Right atrium auricular region (tissue), 2 donors: ENCODE measurements at regions not wholly inside any gene's neighbourhood (a gene's known extent, or its start where the extent isn't known, plus 50 kb on each side); places are given as distances from the start of the nearest gene placed in this dataset.

ENCODE experiments used
- DNase-seq: peaks from one replicate; pipeline ENCODE4 v3.0.0-alpha.2; 2019; ENCODE audit warnings: low spot score
- H3K27ac ChIP-seq, 2 donors: fragments of 200-600 bp; sonication (generic); 1 replicate in 1 of 2; 2 replicates in 1 of 2; pipeline ENCODE4 v1.5.1; 2016 to 2019
- H3K27me3 ChIP-seq, 2 donors: fragments of 200-600 bp; sonication (generic); one replicate each; pipeline versions ENCODE4 v1.5.1 to v1.6.0; 2017 to 2019
- H3K36me3 ChIP-seq: fragments of 200-600 bp; sonication (generic); one replicate; pipeline ENCODE4 v1.5.1; 2016
- H3K4me1 ChIP-seq, 2 donors: fragments of 200-600 bp; sonication (generic); one replicate each; pipeline versions ENCODE4 v1.5.1 to v1.6.0; 2017 to 2019
- H3K4me3 ChIP-seq, 2 donors: fragments of 200-600 bp; sonication (generic); 1 replicate in 1 of 2; 2 replicates in 1 of 2; pipeline ENCODE4 v1.5.1; 2017 to 2019; ENCODE audit warnings: mild to moderate bottlenecking in 1 of 2, moderate library complexity in 1 of 2
- H3K9me3 ChIP-seq, 2 donors: fragments of 200-600 bp; sonication (generic); one replicate each; pipeline ENCODE4 v1.5.1; 2019
- TF ChIP-seq, protein P1 (sequence below), 2 donors: fragments of 200-600 bp; sonication (generic); IDR thresholded peaks; one replicate each; pipeline ENCODE4 v1.5.1; 2019; ENCODE audit warnings: antibody characterized with exemption in 2 of 2

GRCh38 chr2:9681427-9681817 is 50.6 kb upstream of the YWHAQ start:
- Histone ChIP-seq H3K36me3 (no peaks in the 10 kb centered on the region), H3K27ac (no peak overlapping the region), H3K4me1 (no peaks in the 10 kb centered on the region), H3K4me3 (no peak overlapping the region), H3K27me3 (no peaks in the 10 kb centered on the region), H3K9me3 (no peaks in the 10 kb centered on the region)
- DNase-seq: no peak
- TF ChIP-seq, protein P1, sequence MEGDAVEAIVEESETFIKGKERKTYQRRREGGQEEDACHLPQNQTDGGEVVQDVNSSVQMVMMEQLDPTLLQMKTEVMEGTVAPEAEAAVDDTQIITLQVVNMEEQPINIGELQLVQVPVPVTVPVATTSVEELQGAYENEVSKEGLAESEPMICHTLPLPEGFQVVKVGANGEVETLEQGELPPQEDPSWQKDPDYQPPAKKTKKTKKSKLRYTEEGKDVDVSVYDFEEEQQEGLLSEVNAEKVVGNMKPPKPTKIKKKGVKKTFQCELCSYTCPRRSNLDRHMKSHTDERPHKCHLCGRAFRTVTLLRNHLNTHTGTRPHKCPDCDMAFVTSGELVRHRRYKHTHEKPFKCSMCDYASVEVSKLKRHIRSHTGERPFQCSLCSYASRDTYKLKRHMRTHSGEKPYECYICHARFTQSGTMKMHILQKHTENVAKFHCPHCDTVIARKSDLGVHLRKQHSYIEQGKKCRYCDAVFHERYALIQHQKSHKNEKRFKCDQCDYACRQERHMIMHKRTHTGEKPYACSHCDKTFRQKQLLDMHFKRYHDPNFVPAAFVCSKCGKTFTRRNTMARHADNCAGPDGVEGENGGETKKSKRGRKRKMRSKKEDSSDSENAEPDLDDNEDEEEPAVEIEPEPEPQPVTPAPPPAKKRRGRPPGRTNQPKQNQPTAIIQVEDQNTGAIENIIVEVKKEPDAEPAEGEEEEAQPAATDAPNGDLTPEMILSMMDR (IDR thresholded peaks at IDR 0.05): no peak

- no peaks in the 10 kb centered on the region for H3K27me3 ChIP-seq
- TF ChIP-seq, protein P1 (IDR thresholded peaks at IDR 0.05): no peak
- H3K36me3 ChIP-seq: no peaks in the 10 kb centered on the region
- no peaks in the 10 kb centered on the region for H3K9me3 ChIP-seq
- H3K27ac ChIP-seq: no peak overlapping the region
- DNase-seq: no peak
- H3K4me3 ChIP-seq: no peak overlapping the region
- no peaks in the 10 kb centered on the region for H3K4me1 ChIP-seq
Measured at GRCh38 chr2:9685637-9686036, 54.8 kb upstream of the YWHAQ start.

GRCh38 chr2:9686061-9686460 is 55.3 kb upstream of the YWHAQ start:
- TF ChIP-seq, protein P1 (IDR thresholded peaks at IDR 0.05): no peak
- no peaks in the 10 kb centered on the region for H3K9me3 ChIP-seq

DNA sequence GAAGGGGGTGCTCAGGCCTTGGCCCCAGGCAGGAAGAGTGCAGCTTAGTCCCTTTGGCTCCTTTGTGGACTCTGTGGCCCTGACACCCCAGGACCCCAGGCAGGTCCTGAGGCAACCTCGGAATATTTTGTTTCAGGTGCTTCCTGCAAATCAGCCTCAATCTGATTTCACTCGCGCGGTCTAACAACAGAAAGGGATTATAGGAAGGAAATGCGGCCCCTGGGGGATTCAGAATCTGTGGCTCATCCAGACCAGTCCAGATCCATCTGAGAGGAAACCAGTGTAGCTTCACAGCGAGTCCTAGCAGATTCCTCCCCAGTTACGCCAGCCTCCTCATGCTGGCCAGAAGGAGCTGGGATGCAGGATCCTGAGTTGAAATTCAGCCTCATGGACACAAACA is 59.5 kb upstream of the YWHAQ start:
- TF ChIP-seq, protein P1 (IDR thresholded peaks at IDR 0.05): no peak

More at GRCh38 chr2:9686061-9686460, 55.3 kb upstream of the YWHAQ start:
- H3K4me1 ChIP-seq: no peaks in the 10 kb centered on the region
- no peaks in the 10 kb centered on the region for H3K36me3 ChIP-seq
- no peaks in the 10 kb centered on the region for H3K27me3 ChIP-seq
- DNase-seq: no peak
- H3K27ac ChIP-seq: no peak overlapping the region
- H3K4me3 ChIP-seq: no peak overlapping the region

DNA sequence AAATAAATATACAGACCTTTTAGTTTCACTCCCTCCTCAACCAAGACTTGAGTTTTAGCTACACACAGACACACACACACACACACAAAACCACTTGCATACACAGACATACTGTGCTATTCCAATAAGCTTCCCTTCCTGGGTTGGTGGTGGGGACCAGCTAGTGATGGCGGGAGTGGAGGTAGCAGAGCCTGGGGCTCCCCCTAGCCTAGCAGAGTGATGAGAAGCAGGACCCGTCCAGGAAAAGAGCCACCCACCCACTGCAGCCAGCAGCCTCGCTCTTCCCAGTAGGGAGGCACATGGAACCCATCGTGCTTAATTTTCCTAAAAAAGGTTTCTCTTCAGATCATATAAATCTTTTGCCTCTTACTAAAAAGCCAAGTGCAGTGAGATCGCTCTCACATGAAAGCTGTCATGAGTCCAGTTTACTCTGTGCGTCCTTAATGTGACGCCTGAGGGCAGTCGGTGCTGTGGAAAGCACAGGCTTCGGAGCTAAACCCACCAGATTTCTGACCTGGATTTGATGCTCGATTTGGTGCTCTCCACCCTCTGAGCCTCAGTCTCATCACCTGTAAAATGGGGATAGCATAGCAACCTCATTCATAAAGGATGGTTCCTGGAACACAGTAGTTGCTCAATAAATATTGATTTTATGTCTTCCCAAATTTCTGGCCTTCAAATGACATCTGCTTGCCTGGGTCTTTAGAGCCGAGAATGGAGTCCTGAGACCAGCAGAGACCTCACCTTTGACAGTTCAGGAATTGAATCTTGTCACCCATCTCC is 60.1 kb upstream of the YWHAQ start:
- Histone ChIP-seq H3K27ac (no peak overlapping the region), H3K27me3 (no peaks in the 10 kb centered on the region), H3K36me3 (no peaks in the 10 kb centered on the region), H3K4me1 (peaks cover 0 to 17% of the 10 kb centered on the region in 2 donors), H3K9me3 (no peaks in the 10 kb centered on the region), H3K4me3 (no peak overlapping the region)
- TF ChIP-seq, protein P1 (IDR thresholded peaks at IDR 0.05): no peak
- no peak for DNase-seq

More for the DNA sequence above, 59.5 kb upstream of the YWHAQ start:
- no peak overlapping the region for H3K27ac ChIP-seq
- DNase-seq: no peak
- peaks cover 0 to 17% of the 10 kb centered on the region in 2 donors for H3K4me1 ChIP-seq
- H3K27me3 ChIP-seq: no peaks in the 10 kb centered on the region
- H3K36me3 ChIP-seq: no peaks in the 10 kb centered on the region
- no peaks in the 10 kb centered on the region for H3K9me3 ChIP-seq
- no peak overlapping the region for H3K4me3 ChIP-seq
